A673 (cell line): ENCODE measurements at regions not wholly inside any gene's neighbourhood (a gene's known extent, or its start where the extent isn't known, plus 50 kb on each side); places are given as distances from the start of the nearest gene placed in this dataset.

Experiments used
- BruUV-seq: library from RNA; stranded (reverse); fragments of 400-500 nt; replicated peaks from 2 replicates; lab custom pipeline; 2021; lab: Mats Ljungman, UMichigan
- CTCF ChIA-PET: fragments of 300-600 bp; sonication (Branson Sonifier 250); formaldehyde crosslinking; loops from one replicate; lab custom pipeline; 2022; ENCODE audit warnings: antibody characterized with exemption; lab: Charles Lee
- POLR2A ChIA-PET: fragments of 300-600 bp; sonication (Branson Sonifier 250); formaldehyde crosslinking; loops from one replicate; lab custom pipeline; 2022; ENCODE audit warnings: antibody characterized with exemption; ENCODE audit not compliant: low non-redundant PET; lab: Charles Lee
- DNase-seq: peaks from one replicate; pipeline ENCODE4 v3.0.0-alpha.2; 2015; ENCODE audit warnings: low spot score
- H3K27ac ChIP-seq: fragments of 200-600 bp; sonication (generic); 2 replicates; pipeline ENCODE4 v1.5.1; 2016; ENCODE audit warnings: mixed run types, low read depth, mild to moderate bottlenecking, mixed read lengths, antibody characterized with exemption, low read length; ENCODE audit not compliant: poor library complexity, severe bottlenecking
- H3K27me3 ChIP-seq: fragments of 200-600 bp; sonication (generic); replicated peaks from 2 replicates; pipeline ENCODE4 v1.6.1; 2017; ENCODE audit warnings: mixed run types, low read depth, mild to moderate bottlenecking, mixed read lengths, antibody characterized with exemption, low read length; ENCODE audit not compliant: insufficient read depth, poor library complexity
- H3K36me3 ChIP-seq: fragments of 200-600 bp; sonication (generic); 2 replicates; pipeline ENCODE4 v1.6.1; 2016; ENCODE audit warnings: mixed run types, mild to moderate bottlenecking, mixed read lengths, antibody characterized with exemption, low read length; ENCODE audit not compliant: insufficient read depth, poor library complexity, severe bottlenecking
- H3K4me1 ChIP-seq: fragments of 200-600 bp; sonication (generic); 2 replicates; pipeline ENCODE4 v1.6.1; 2017; ENCODE audit warnings: mixed run types, mild to moderate bottlenecking, mixed read lengths, antibody characterized with exemption, low read length; ENCODE audit not compliant: insufficient read depth, poor library complexity, severe bottlenecking
- H3K4me3 ChIP-seq: fragments of 200-600 bp; sonication (generic); 2 replicates; pipeline ENCODE4 v1.5.1; 2016; ENCODE audit warnings: low read depth, mixed run types, mild to moderate bottlenecking, mixed read lengths, low read length; ENCODE audit not compliant: poor library complexity, severe bottlenecking
- H3K9me3 ChIP-seq: fragments of 200-600 bp; sonication (generic); 2 replicates; pipeline ENCODE4 v1.6.1; 2016; ENCODE audit warnings: mixed run types, low read depth, mild to moderate bottlenecking, mixed read lengths, antibody characterized with exemption, low read length; ENCODE audit not compliant: poor library complexity, severe bottlenecking
- CTCF ChIP-seq: fragments of 300-800, 200-600 bp; sonication (generic); conservative IDR thresholded peaks from 2 replicates; pipeline ENCODE4 v1.5.1; 2017; ENCODE audit warnings: low read depth, mild to moderate bottlenecking, antibody characterized with exemption, low read length, moderate library complexity, mixed read lengths
- EZH2 ChIP-seq: fragments of 200-600 bp; sonication (generic); IDR thresholded peaks from 2 replicates; pipeline ENCODE4 v1.6.1; 2017; ENCODE audit warnings: borderline replicate concordance, low read depth, mild to moderate bottlenecking, mixed read lengths, antibody characterized with exemption, low read length; ENCODE audit not compliant: poor library complexity, severe bottlenecking
- intact Hi-C: fragments of 100-400 bp; cut with micrococcal nuclease; formaldehyde crosslinking; loops from one replicate; pipeline ENCODE4 v1.10.0; 2022; ENCODE audit not compliant: unreplicated experiment

- ChIA-PET CTCF (no interaction called here), POLR2A (no interaction called here)
- Histone ChIP-seq H3K4me3 (no peak overlapping the region), H3K9me3 (no peaks in the 10 kb centered on the region), H3K27me3 (no peaks in the 10 kb centered on the region), H3K36me3 (no peaks in the 10 kb centered on the region), H3K27ac (no peak overlapping the region), H3K4me1 (no peaks in the 10 kb centered on the region)
- TF ChIP-seq EZH2 = no peak
- TF ChIP-seq CTCF = no peak
- no TSS peak for BruUV-seq
- no peak for DNase-seq
- intact Hi-C loops = no loop called here
These were observed 93.8 kb upstream of the GRIK3 start for GRCh38 chr1:37128091-37128490.

GRCh38 chr1:37130221-37130948 is 96.1 kb upstream of the GRIK3 start:
- ChIA-PET CTCF (no interaction called here), POLR2A (no interaction called here)
- no peak for DNase-seq
- Histone ChIP-seq H3K36me3 (no peaks in the 10 kb centered on the region), H3K9me3 (no peaks in the 10 kb centered on the region), H3K27me3 (no peaks in the 10 kb centered on the region), H3K27ac (no peak overlapping the region), H3K4me1 (no peaks in the 10 kb centered on the region), H3K4me3 (no peak overlapping the region)
- TF ChIP-seq EZH2 (no peak), CTCF (no peak)
- intact Hi-C loops = no loop called here
- no TSS peak for BruUV-seq

GRCh38 chr1:37131281-37131680 is 97.0 kb upstream of the GRIK3 start:
- Histone ChIP-seq H3K4me1 (no peaks in the 10 kb centered on the region), H3K4me3 (no peak overlapping the region), H3K9me3 (no peaks in the 10 kb centered on the region), H3K27me3 (no peaks in the 10 kb centered on the region), H3K27ac (no peak overlapping the region), H3K36me3 (no peaks in the 10 kb centered on the region)
- peak; percentile 25 for DNase-seq
- no TSS peak for BruUV-seq
- TF ChIP-seq CTCF (no peak), EZH2 (no peak)
- ChIA-PET POLR2A (no interaction called here), CTCF (no interaction called here)
- intact Hi-C loops = no loop called here
